Caki2 (cell line): ENCODE measurements at regions not wholly inside any gene's neighbourhood (a gene's known extent, or its start where the extent isn't known, plus 50 kb on each side); places are given as distances from the start of the nearest gene placed in this dataset.
"Not testable (repeated sequence)": the region's sequence is repeated elsewhere in the genome, so short reads cannot be mapped to it uniquely, and the experiment has no call there.

Experiments
- DNase-seq: peaks from one replicate; pipeline ENCODE4 v3.0.0-alpha.2; 2015; ENCODE audit warnings: low read depth
- in situ Hi-C: cut with HindIII; loops from 2 replicates; pipeline ENCODE4 v1.10.0; 2016; ENCODE audit warnings: low sequenced_read_pairs, low pct_unique_long_range_greater_than_20kb, mixed read lengths

- in situ Hi-C loops, result no loop called here
- DNase-seq, result no peak
Measured at GRCh38 chr5:36384845-36385244, 83.1 kb upstream of the RANBP3L start.

DNA sequence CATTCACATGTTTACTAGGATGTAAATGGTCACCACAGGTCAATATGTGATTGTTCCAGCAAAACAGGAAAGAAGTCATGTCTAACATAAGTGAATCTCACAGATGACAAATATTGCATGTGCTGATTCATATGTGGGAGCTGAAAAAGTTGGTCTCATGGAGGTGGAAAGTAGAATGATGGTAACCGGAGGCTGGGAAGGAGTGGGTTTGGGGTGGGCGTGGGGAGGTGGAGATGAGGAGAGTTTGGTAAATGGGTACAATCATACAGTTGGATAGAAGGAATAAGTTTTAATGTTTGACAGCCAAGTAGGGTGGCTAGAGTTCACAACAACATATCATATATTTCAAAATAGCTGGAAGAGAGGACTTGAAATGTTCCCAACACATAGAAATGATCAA, 83.8 kb upstream of the RANBP3L start:
- DNase-seq, result no peak
- in situ Hi-C loops, result no loop called here

- in situ Hi-C loops, result no loop called here
- DNase-seq, result no peak
Measured at GRCh38 chr5:36388288-36388687, 86.6 kb upstream of the RANBP3L start.

DNA sequence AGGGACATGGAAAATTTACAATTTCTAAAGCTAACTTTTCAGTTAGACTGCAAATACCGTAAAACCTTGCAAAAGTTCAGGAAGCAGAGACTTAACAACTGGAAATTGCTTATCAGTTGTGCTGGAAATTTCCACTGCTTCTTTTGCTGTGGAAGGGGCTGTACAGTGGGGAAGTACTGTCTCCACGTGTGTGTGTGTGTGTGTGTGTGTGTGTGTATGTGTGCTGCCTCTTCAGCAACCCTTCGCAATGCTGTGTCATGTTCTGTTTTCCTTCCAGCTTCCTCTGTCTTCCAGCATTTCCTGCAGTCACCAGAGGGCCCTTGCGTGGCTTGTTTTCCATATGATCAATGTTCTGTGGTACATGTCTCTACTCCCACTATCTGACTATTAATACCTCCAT, 87.5 kb upstream of the RANBP3L start:
- DNase-seq, result no peak
- in situ Hi-C loops, result no loop called here

- in situ Hi-C loops, result no loop called here
- no peak for DNase-seq
Measured at GRCh38 chr5:36390640-36391039, 88.9 kb upstream of the RANBP3L start.

GRCh38 chr5:36392186-36392585, 90.5 kb upstream of the RANBP3L start:
- in situ Hi-C loops, result no loop called here
- no peak for DNase-seq

DNA sequence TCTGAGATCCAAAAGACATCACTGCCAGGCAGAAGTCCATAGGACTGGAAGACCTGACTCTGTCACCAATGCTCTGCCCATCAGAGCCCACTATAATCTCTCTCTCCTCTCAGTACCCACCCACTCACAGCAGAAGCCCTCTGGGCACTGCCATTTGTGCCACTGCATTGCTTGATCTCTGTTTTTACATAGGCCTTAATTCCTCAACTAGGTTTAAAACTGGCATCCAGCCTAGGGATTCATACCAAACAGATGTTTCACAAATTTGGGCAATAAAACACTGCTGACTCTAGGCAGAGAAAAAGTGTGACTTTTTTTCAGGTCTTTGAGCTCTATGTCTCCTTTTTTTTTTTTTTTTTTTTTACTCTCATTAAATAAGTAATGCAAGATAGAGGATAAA, 91.1 kb upstream of the RANBP3L start:
- in situ Hi-C loops, result no loop called here
- DNase-seq, result no peak

DNA sequence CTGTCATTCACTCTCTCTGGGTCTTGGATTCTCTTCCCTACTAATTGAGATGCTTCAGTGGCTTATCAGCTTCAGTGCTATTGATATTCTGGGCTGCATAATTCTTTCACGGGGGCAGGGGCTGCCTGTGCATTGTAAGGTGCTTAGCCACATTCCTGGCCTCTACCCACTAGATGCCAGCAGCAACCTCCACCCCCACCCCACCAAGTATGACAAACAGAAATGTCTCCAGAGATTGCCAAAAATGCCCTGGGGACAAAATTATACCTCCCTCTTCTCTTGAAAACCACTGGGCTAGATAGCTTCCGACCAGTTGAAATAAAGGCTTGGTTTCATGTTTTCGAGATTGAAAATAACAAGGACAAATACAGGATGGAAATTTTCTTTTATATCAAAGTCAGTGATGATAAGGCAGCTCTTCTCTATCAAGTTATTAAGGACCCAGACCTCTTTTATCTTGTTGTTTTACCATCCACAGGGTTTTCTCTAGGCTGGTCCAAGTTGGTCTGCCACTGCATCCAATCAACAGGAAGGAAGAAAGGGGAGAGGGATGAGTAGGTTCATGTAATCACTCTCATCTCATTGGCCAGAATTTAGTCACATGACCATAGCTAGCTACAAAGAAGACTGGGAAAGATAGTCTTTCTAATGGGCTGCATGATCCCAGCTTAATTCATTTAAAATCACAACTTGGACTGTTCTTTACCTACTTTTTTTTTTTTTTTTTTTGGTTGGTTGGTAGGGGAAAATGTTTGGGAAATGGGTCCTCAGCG, 92.1 kb upstream of the RANBP3L start:
- in situ Hi-C loops, result no loop called here
- no peak for DNase-seq

DNA sequence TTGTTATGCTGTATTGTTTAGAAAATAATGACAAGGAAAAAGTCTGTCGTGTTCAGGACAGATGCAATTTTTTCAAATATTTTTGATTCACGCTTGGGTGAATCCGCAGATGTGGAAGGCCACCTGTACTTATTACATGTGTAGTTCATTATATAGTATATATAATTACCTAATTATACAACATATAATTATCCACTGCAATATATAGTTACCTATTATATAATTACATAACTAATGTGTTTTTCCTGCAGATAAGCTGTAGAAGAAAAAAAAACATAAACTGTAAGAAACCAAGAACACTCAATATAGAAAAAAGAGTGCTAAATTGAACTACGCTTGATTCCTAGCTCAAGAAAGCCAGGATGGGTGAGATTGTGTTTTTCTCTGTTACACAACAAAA, 93.6 kb upstream of the RANBP3L start:
- no peak for DNase-seq
- in situ Hi-C loops, result no loop called here

DNA sequence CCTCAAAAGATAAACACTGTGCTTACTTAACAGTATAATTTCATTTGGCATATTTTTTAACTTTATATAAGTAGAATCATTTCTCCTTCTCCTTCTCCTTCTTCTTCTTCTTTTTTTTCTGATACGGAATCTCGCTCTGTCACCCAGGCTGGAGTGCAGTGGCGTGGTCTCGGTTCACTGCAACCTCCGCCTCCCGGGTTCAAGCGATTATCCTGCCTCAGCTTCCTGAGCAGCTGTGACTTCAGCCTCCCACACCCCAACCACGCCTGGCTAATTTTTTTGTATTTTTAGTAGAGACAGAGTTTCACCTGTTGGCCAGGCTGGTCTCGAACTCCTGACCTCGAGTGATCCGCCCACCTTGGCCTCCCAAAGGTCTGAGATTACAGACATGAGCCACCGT, 94.2 kb upstream of the RANBP3L start:
- in situ Hi-C loops, DNase-seq: not testable (repeated sequence)

DNA sequence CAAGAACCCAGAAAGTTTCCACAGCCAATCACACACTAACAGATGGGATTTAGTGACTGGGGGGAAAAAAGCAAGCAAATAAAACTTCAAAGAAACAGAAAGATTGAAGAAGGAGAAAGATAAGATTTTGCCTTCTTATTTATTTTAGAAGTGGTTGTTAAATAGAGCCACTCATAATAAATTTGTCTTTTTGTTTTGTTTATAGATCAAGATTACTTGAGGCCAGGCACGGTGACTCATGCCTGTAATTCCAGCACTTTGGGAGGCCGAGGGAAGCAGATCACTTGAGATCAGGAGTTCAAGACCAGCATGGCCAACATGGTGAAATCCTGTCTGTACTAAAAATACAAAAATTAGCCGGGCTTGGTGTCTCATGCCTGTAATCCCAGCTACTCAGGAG, 94.9 kb upstream of the RANBP3L start:
- in situ Hi-C loops, result no loop called here
- DNase-seq, result no peak

- no peak for DNase-seq
- in situ Hi-C loops, result no loop called here
Measured at GRCh38 chr5:36397901-36398536, 96.3 kb upstream of the RANBP3L start.

GRCh38 chr5:36402512-36402906, 100.8 kb upstream of the RANBP3L start:
- no peak for DNase-seq
- in situ Hi-C loops, result no loop called here

DNA sequence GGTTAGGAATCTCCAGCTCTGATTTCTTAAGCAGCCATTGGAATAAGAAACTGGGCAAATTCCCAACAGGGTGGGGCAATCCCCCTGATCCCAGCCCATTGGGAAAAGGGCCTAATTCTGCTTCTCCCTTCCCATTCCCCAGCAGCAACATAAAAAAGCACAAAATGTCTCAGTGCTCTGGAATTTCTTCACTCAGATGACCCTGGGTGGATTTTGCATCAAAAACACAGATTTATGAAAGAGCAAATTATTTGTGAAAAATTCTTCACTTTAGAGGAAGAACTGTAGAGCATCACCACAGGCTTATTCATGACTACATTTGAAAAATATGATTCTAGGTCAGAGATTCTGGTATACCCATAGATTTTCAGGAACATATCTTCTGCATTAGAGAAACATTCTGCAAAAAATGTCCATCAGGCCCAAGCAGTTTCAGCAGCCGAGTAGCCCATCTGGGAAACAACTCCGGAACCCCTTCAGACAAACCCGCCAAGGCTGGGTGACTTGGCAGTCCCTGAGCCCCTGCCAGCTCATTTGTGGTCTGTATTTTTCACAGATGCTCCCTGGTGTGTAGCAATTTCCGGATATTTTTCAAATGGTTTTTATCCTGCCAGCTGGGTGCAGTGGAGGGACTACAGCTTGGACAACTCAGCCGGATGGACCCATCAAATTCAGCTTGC, 102.1 kb upstream of the RANBP3L start:
- in situ Hi-C loops, result no loop called here
- DNase-seq, result no peak

GRCh38 chr5:36406023-36406422, 104.3 kb upstream of the RANBP3L start:
- in situ Hi-C loops, result no loop called here
- no peak for DNase-seq

- in situ Hi-C loops, result no loop called here
- no peak for DNase-seq
Measured at GRCh38 chr5:36407396-36407795, 105.7 kb upstream of the RANBP3L start.

GRCh38 chr5:36409711-36410110, 108.0 kb upstream of the RANBP3L start:
- DNase-seq, in situ Hi-C loops: not testable (repeated sequence)

DNA sequence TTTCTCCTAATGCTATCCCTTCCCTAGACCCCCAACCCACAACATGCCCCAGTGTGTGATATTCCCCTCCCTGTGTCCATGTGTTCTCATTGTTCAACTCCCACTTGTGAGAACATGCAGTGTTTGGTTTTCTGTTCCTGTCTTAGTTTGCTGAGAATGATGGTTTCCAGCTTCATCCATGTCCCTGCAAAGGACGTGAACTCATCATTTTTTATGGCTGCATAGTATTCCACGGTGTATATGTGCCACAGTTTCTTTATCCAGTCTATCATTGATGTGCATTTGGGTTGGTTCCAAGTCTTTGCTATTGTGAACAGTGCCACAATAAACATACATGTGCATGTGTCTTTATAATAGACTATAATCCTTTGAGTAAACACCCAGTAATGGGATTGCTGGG, 109.0 kb upstream of the RANBP3L start:
- DNase-seq, in situ Hi-C loops: not testable (repeated sequence)

DNA sequence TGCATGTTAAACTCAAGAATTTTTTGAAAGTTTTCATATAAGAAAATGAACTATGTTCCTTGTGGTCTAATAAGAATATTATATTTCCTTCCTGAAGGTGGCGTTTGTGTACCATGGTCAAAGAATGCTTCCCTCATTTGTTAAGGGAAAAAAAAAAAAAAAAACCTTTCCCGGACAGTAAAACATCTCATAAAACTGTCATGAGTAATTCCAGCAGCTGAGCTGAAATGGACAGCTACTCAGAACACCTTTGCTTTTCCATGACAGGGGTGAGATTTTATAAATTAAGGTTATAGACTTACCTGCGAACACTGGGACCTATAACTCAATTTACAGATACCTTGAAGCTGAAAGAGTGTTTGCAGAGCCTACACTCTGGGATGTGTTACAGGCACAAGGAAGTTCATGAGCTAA, 113.2 kb upstream of the RANBP3L start:
- peak; percentile 62 for DNase-seq
- in situ Hi-C loops, result no loop called here
